SK-N-SH treated with all-trans-retinoic acid at 6 μM for 48 hours (cell line): ENCODE measurements at regions not wholly inside any gene's neighbourhood (a gene's known extent, or its start where the extent isn't known, plus 50 kb on each side); places are given as distances from the start of the nearest gene placed in this dataset.
A peak's percentile ranks its signal among the peaks of the same experiment; 100 is the strongest.

ENCODE experiments used
- ATAC-seq: fragments of 200-7000 bp; cut with Tn5 transposase; 3 replicates; pipeline ENCODE4 v1.9.1; 2020; ENCODE audit warnings: mild to moderate bottlenecking, moderate library complexity
- ARNTL ChIP-seq: fragments of 450-650 bp; formaldehyde crosslinking; IDR thresholded peaks from 2 replicates; pipeline ENCODE4 v1.5.0; 2020; ENCODE audit warnings: low read depth, mild to moderate bottlenecking, moderate library complexity, borderline replicate concordance
- BACH2 ChIP-seq: fragments of 250-450 bp; sonication (Bioruptor Pico); IDR thresholded peaks from 2 replicates; pipeline ENCODE4 v1.9.0; 2021; ENCODE audit warnings: mild to moderate bottlenecking, borderline replicate concordance
- CREB5 ChIP-seq: fragments of 250-450 bp; sonication (Bioruptor Pico); IDR thresholded peaks from 2 replicates; pipeline ENCODE4 v1.5.1; 2020; ENCODE audit warnings: low read depth, mild to moderate bottlenecking, moderate library complexity
- CSDC2 ChIP-seq: fragments of 250-450 bp; sonication (Bioruptor Pico); IDR thresholded peaks from 2 replicates; pipeline ENCODE4 v1.5.0; 2020; ENCODE audit warnings: mild to moderate bottlenecking, moderate library complexity
- CSRNP3 ChIP-seq: fragments of 250-450 bp; sonication (Bioruptor Pico); IDR thresholded peaks from 2 replicates; pipeline ENCODE4 v1.5.1; 2021; ENCODE audit warnings: mild to moderate bottlenecking, moderate library complexity
- ESRRG ChIP-seq: fragments of 250-450 bp; sonication (Bioruptor Pico); IDR thresholded peaks from 2 replicates; pipeline ENCODE4 v1.6.1; 2021; ENCODE audit warnings: mild to moderate bottlenecking
- GLIS3 ChIP-seq: fragments of 250-450 bp; sonication (Bioruptor Pico); IDR thresholded peaks from 2 replicates; pipeline ENCODE4 v1.5.0; 2020; ENCODE audit warnings: mild to moderate bottlenecking, moderate library complexity
- ISL1 ChIP-seq: fragments of 250-450 bp; sonication (Bioruptor Pico); IDR thresholded peaks from 2 replicates; pipeline ENCODE4 v2.1.2; 2022; ENCODE audit warnings: mild to moderate bottlenecking, moderate library complexity
- OSR1 ChIP-seq: fragments of 250-450 bp; sonication (Bioruptor Pico); IDR thresholded peaks from 2 replicates; pipeline ENCODE4 v1.8.0; 2022; ENCODE audit warnings: moderate library complexity, mild to moderate bottlenecking, inconsistent platforms
- PATZ1 ChIP-seq: fragments of 250-450 bp; sonication (Bioruptor Pico); IDR thresholded peaks from 2 replicates; pipeline ENCODE4 v1.8.0; 2020; ENCODE audit warnings: mild to moderate bottlenecking, moderate library complexity, borderline replicate concordance
- POU6F1 ChIP-seq: fragments of 250-450 bp; sonication (Bioruptor Pico); IDR thresholded peaks from 2 replicates; pipeline ENCODE4 v1.8.0; 2021; ENCODE audit warnings: low read depth, mild to moderate bottlenecking, moderate library complexity, borderline replicate concordance
- PPARA ChIP-seq: fragments of 250-450 bp; sonication (Bioruptor Pico); IDR thresholded peaks from 2 replicates; pipeline ENCODE4 v1.5.0; 2020; ENCODE audit warnings: mild to moderate bottlenecking, borderline replicate concordance
- RARB ChIP-seq: fragments of 250-450 bp; sonication (Bioruptor Pico); IDR thresholded peaks from 2 replicates; pipeline ENCODE4 v1.8.0; 2021; ENCODE audit warnings: mild to moderate bottlenecking, moderate library complexity
- SNAI2 ChIP-seq: fragments of 250-450 bp; sonication (Bioruptor Pico); IDR thresholded peaks from 2 replicates; pipeline ENCODE4 v1.5.0; 2020; ENCODE audit warnings: mild to moderate bottlenecking, moderate library complexity
- TCF4 ChIP-seq: fragments of 250-450 bp; sonication (Bioruptor Pico); IDR thresholded peaks from 2 replicates; pipeline ENCODE4 v1.8.0; 2021; ENCODE audit warnings: mild to moderate bottlenecking, moderate library complexity, borderline replicate concordance
- TOX ChIP-seq: fragments of 250-450 bp; sonication (Bioruptor Pico); IDR thresholded peaks from 2 replicates; pipeline ENCODE4 v1.8.0; 2021; ENCODE audit warnings: mild to moderate bottlenecking, moderate library complexity, borderline replicate concordance
- TSHZ2 ChIP-seq: fragments of 250-450 bp; sonication (Bioruptor Pico); IDR thresholded peaks from 2 replicates; pipeline ENCODE4 v1.5.0; 2020; ENCODE audit warnings: mild to moderate bottlenecking, moderate library complexity
- ZC3H10 ChIP-seq: fragments of 250-450 bp; sonication (Bioruptor Pico); IDR thresholded peaks from 2 replicates; pipeline ENCODE4 v1.5.1; 2021; ENCODE audit warnings: mild to moderate bottlenecking, moderate library complexity
- ZFP3 ChIP-seq: fragments of 250-450 bp; sonication (Bioruptor Pico); IDR thresholded peaks from 2 replicates; pipeline ENCODE4 v1.5.0; 2020; ENCODE audit warnings: mild to moderate bottlenecking, moderate library complexity
- ZFP30 ChIP-seq: fragments of 450-650 bp; formaldehyde crosslinking; IDR thresholded peaks from 2 replicates; pipeline ENCODE4 v1.5.0; 2022; ENCODE audit warnings: mild to moderate bottlenecking, moderate library complexity
- ZNF565 ChIP-seq: fragments of 450-650 bp; formaldehyde crosslinking; conservative IDR thresholded peaks from 2 replicates; pipeline ENCODE4 v1.5.0; 2020; ENCODE audit warnings: low read depth, mild to moderate bottlenecking, moderate library complexity
- ZNF70 ChIP-seq: fragments of 450-650 bp; formaldehyde crosslinking; IDR thresholded peaks from 2 replicates; pipeline ENCODE4 v1.5.0; 2020; ENCODE audit warnings: mild to moderate bottlenecking, moderate library complexity
- ZNF8 ChIP-seq: fragments of 450-650 bp; formaldehyde crosslinking; IDR thresholded peaks from 2 replicates; pipeline ENCODE4 v1.5.0; 2020; ENCODE audit warnings: mild to moderate bottlenecking, moderate library complexity

- peak; percentile 86 for ATAC-seq
- TF ChIP-seq TOX (CRISPR knock-in tag): peak; percentile 75
- TF ChIP-seq TSHZ2 (CRISPR knock-in tag): peak; percentile 65
- no peak for TF ChIP-seq CSDC2 (CRISPR knock-in tag)
- peak; percentile 81; the same call in 1 of the 2 replicates for TF ChIP-seq TCF4
- no peak for TF ChIP-seq OSR1 (CRISPR knock-in tag)
- 0 out of 2 replicates have a peak, but pooled peaks have one; percentile 27 for TF ChIP-seq ARNTL (CRISPR knock-in tag)
- TF ChIP-seq CREB5 (CRISPR knock-in tag): peak; percentile 92
- peak; percentile 59; the same call in 1 of the 2 replicates for TF ChIP-seq ZC3H10 (CRISPR knock-in tag)
- TF ChIP-seq ZFP30 (CRISPR knock-in tag): no peak
- no peak for TF ChIP-seq ZNF70 (CRISPR knock-in tag)
- no peak for TF ChIP-seq RARB (CRISPR knock-in tag)
- peak; percentile 64; the same call in 1 of the 2 replicates for TF ChIP-seq PATZ1 (CRISPR knock-in tag)
- peak; percentile 77; the same call in 1 of the 2 replicates for TF ChIP-seq SNAI2 (CRISPR knock-in tag)
- no peak for TF ChIP-seq ZNF565 (CRISPR knock-in tag)
- no peak for TF ChIP-seq POU6F1 (CRISPR knock-in tag)
- TF ChIP-seq BACH2 (CRISPR knock-in tag): no peak
- TF ChIP-seq PPARA (CRISPR knock-in tag): no peak
- no peak; the same call in 1 of the 2 replicates for TF ChIP-seq ZNF8 (CRISPR knock-in tag)
- TF ChIP-seq ZFP3: peak; percentile 72; the same call in 1 of the 2 replicates
- TF ChIP-seq GLIS3: no peak; the same call in 1 of the 2 replicates
- peak; percentile 80 for TF ChIP-seq CSRNP3 (CRISPR knock-in tag)
- peak; percentile 96 for TF ChIP-seq ISL1 (CRISPR knock-in tag)
- TF ChIP-seq ESRRG: 0 out of 2 replicates have a peak, but pooled peaks have one; percentile 60
These were observed 381.8 kb upstream of the SORCS1 start for GRCh38 chr10:107546284-107546683.

- ATAC-seq: peak; percentile 75
- TF ChIP-seq ZNF8 (CRISPR knock-in tag) (no peak), CSRNP3 (CRISPR knock-in tag) (no peak), BACH2 (CRISPR knock-in tag) (no peak), TOX (CRISPR knock-in tag) (no peak), OSR1 (CRISPR knock-in tag) (no peak), ZC3H10 (CRISPR knock-in tag) (no peak), PATZ1 (CRISPR knock-in tag) (no peak), ZNF565 (CRISPR knock-in tag) (no peak), CSDC2 (CRISPR knock-in tag) (no peak), PPARA (CRISPR knock-in tag) (no peak)
These were observed 381.2 kb upstream of the SORCS1 start for GRCh38 chr10:107545717-107546116.
